HepG2 (cell line): ENCODE measurements at regions not wholly inside any gene's neighbourhood (a gene's known extent, or its start where the extent isn't known, plus 50 kb on each side); places are given as distances from the start of the nearest gene placed in this dataset.

Experiments
- ATAC-seq: fragments of 200-7000 bp; cut with Tn5 transposase; 3 replicates; pipeline ENCODE4 v1.9.1; 2020; ENCODE audit warnings: mild to moderate bottlenecking, moderate library complexity
- BruUV-seq: library from RNA; stranded (reverse); fragments of 400-500 nt; replicated peaks from 2 replicates; lab custom pipeline; 2021; lab: Mats Ljungman, UMichigan
- CTCF ChIA-PET: fragments of 300-600 bp; formaldehyde crosslinking; extraction: SDS; loops from one replicate; lab custom pipeline; 2021; ENCODE audit warnings: low total read pairs, inconsistent platforms, low intra/inter-chr PET ratio; lab: Yijun Ruan, JAX
- POLR2A ChIA-PET: fragments of 350-600 bp; sonication (Branson Sonifier 250); formaldehyde crosslinking; loops from one replicate; lab custom pipeline; 2020; ENCODE audit warnings: antibody characterized with exemption, inconsistent platforms; lab: Yijun Ruan, JAX
- DNase-seq: peaks from one replicate; pipeline ENCODE4 v3.0.0-alpha.2; 2015; ENCODE audit warnings: low spot score
- FAIRE-seq: peaks from 3 replicates; lab custom pipeline; 2011; peaks lifted over from hg19 to GRCh38; lab: Jason Lieb, UNC
- H2AFZ ChIP-seq: one replicate; pipeline ENCODE4 v1.6.1; 2011; ENCODE audit warnings: low read length, inconsistent platforms
- H3K27ac ChIP-seq: fragments of 300-600 bp; 3 replicates; pipeline ENCODE4 v1.8.0; 2011; ENCODE audit warnings: mixed run types, mild to moderate bottlenecking, mixed read lengths, low read length, inconsistent platforms; ENCODE audit not compliant: insufficient read depth; ENCODE audit errors: extremely low read length
- H3K27me3 ChIP-seq, 2 experiments: fragments of 200-600 bp in 1 of 2; 2 replicates in 1 of 2; 3 replicates in 1 of 2; pipeline versions ENCODE4 v1.6.0 to v1.8.0; 2011; ENCODE audit warnings: low read length in 2 of 2, mild to moderate bottlenecking in 2 of 2, moderate library complexity in 2 of 2, inconsistent platforms in 1 of 2; ENCODE audit not compliant: insufficient read depth in 2 of 2, control insufficient read depth in 1 of 2
- H3K36me3 ChIP-seq, 2 experiments: fragments of 200-600 bp in 1 of 2; replicated peaks in 1 of 2; 2 replicates in 1 of 2; 3 replicates in 1 of 2; pipeline versions ENCODE4 v1.5.1 to v1.8.0; 2011; ENCODE audit warnings: low read length in 2 of 2, inconsistent platforms in 1 of 2; ENCODE audit not compliant: insufficient read depth in 2 of 2, control insufficient read depth in 1 of 2
- H3K4me1 ChIP-seq: 2 replicates; pipeline ENCODE4 v1.5.1; 2012; ENCODE audit warnings: low read length, inconsistent platforms; ENCODE audit not compliant: insufficient read depth
- H3K4me2 ChIP-seq: 2 replicates; pipeline ENCODE4 v1.6.0; 2011; ENCODE audit warnings: low read depth, low read length, inconsistent platforms
- H3K4me3 ChIP-seq, 3 experiments: fragments of 200-600 bp in 1 of 3; sonication (generic), shearing (Covaris generic) in 1 of 3; replicated peaks in 1 of 3; 2 replicates each; pipeline ENCODE4 v1.5.1; 2011 to 2016; ENCODE audit warnings: low read length in 3 of 3, inconsistent platforms in 2 of 3, low read depth in 2 of 3, mild to moderate bottlenecking in 2 of 3, control low read depth in 1 of 3, mixed read lengths in 1 of 3; ENCODE audit not compliant: insufficient read depth in 1 of 3
- H3K79me2 ChIP-seq: one replicate; pipeline ENCODE4 v1.6.1; 2011; ENCODE audit warnings: low read length, inconsistent platforms; ENCODE audit not compliant: insufficient read depth
- H3K9ac ChIP-seq: 2 replicates; pipeline ENCODE4 v1.6.0; 2011; ENCODE audit warnings: mild to moderate bottlenecking, low read depth, low read length, inconsistent platforms; ENCODE audit not compliant: insufficient read depth
- H3K9me3 ChIP-seq: 2 replicates; pipeline ENCODE4 v1.5.1; 2012; ENCODE audit warnings: mild to moderate bottlenecking, low read length
- H4K20me1 ChIP-seq: 2 replicates; pipeline ENCODE4 v1.6.0; 2011; ENCODE audit warnings: inconsistent platforms, mild to moderate bottlenecking, low read length, moderate library complexity; ENCODE audit not compliant: insufficient read depth
- ASH2L ChIP-seq: fragments of 300-600, 200-600 bp; sonication (generic); IDR thresholded peaks from 2 replicates; pipeline ENCODE4 v1.7.0; 2017; ENCODE audit warnings: low read depth, mild to moderate bottlenecking, moderate library complexity, mixed read lengths, low read length; ENCODE audit not compliant: insufficient read length
- CREB1 ChIP-seq, 2 experiments: fragments of 450-650 bp in 1 of 2; IDR thresholded peaks; 2 replicates each; pipeline ENCODE4 v1.6.1; 2016 to 2017; ENCODE audit warnings: control low read depth in 1 of 2, mild to moderate bottlenecking in 1 of 2, missing compliant biosample characterization in 1 of 2, missing genetic modification characterization in 1 of 2
- SIX4 ChIP-seq: sonication (generic); formaldehyde crosslinking; IDR thresholded peaks from 2 replicates; pipeline ENCODE4 v1.4.0; 2020; ENCODE audit warnings: missing genetic modification reagents
- THAP11 ChIP-seq: IDR thresholded peaks from 2 replicates; pipeline ENCODE4 v1.6.1; 2016; ENCODE audit warnings: missing biosample characterization, missing genetic modification reagents
- TOE1 ChIP-seq: sonication (generic); formaldehyde crosslinking; IDR thresholded peaks from 2 replicates; pipeline ENCODE4 v1.4.0; 2020; ENCODE audit warnings: mild to moderate bottlenecking, missing genetic modification reagents
- ZBTB49 ChIP-seq: sonication (generic); formaldehyde crosslinking; IDR thresholded peaks from 2 replicates; pipeline ENCODE4 v1.4.0; 2020; ENCODE audit warnings: missing genetic modification reagents, borderline replicate concordance
- ZBTB7A ChIP-seq: sonication (generic); formaldehyde crosslinking; IDR thresholded peaks from 2 replicates; pipeline ENCODE4 v1.8.0; 2022; ENCODE audit warnings: mild to moderate bottlenecking, missing genetic modification reagents
- ZNF10 ChIP-seq: sonication (generic); formaldehyde crosslinking; IDR thresholded peaks from 2 replicates; pipeline ENCODE4 v1.4.0; 2020; ENCODE audit warnings: mild to moderate bottlenecking, low read depth, missing genetic modification reagents, borderline replicate concordance
- WGBS: methylation state at CpG from one replicate; pipeline ENCODE4 v1.1.6; 2017; ENCODE audit warnings: low lambda C conversion rate; 5-methylcytosine and 5-hydroxymethylcytosine counted together
- in situ Hi-C: cut with HindIII; loops from 2 replicates; pipeline ENCODE4 v1.10.0; 2017; ENCODE audit warnings: low pct_unique_long_range_greater_than_20kb; ENCODE audit not compliant: extremely low pct_ligation_motif_present
- intact Hi-C: fragments of 100-400 bp; cut with micrococcal nuclease; formaldehyde crosslinking; loops from one replicate; pipeline ENCODE4 v1.10.0; 2022; ENCODE audit not compliant: unreplicated experiment

- no peaks in the 10 kb centered on the region for H3K9me3 ChIP-seq
- no peak overlapping the region for H3K27ac ChIP-seq
- no peak for ATAC-seq
- FAIRE-seq: no peak
- no peak overlapping the region for H2AFZ ChIP-seq
- H3K36me3 ChIP-seq: no peaks in the 10 kb centered on the region
- TF ChIP-seq TOE1 (CRISPR knock-in tag) (no peak), ASH2L (no peak), ZBTB49 (CRISPR knock-in tag) (no peak), THAP11 (CRISPR knock-in tag) (no peak), CREB1 (IDR thresholded peaks at IDR 0.05) (no peak), CREB1 (CRISPR knock-in tag; IDR thresholded peaks at IDR 0.05) (no peak), ZBTB7A (CRISPR knock-in tag) (no peak), ZNF10 (CRISPR knock-in tag) (no peak), SIX4 (CRISPR knock-in tag) (no peak)
- no peaks in the 10 kb centered on the region for H3K79me2 ChIP-seq
- no peak overlapping the region for H3K9ac ChIP-seq
- H3K4me2 ChIP-seq: no peak overlapping the region
- in situ Hi-C loops: no loop called here
- no TSS peak for BruUV-seq
- ChIA-PET POLR2A (no interaction called here), CTCF (no interaction called here)
- intact Hi-C loops: no loop called here
- no peaks in the 10 kb centered on the region for H3K4me1 ChIP-seq
- H3K27me3 ChIP-seq: no peaks in the 10 kb centered on the region
- DNase-seq: no peak
- WGBS: 0% methylated on average over 3 of the region's 3 CpGs
- no peaks in the 10 kb centered on the region for H4K20me1 ChIP-seq
- H3K4me3 ChIP-seq: no peak overlapping the region
These were observed 219.3 kb upstream of the SNX19 start for GRCh38 chr11:131135611-131136010.
